ENCODE measurements at regions not wholly inside any gene's neighbourhood (a gene's known extent, or its start where the extent isn't known, plus 50 kb on each side); places are given as distances from the start of the nearest gene placed in this dataset.

DNA sequence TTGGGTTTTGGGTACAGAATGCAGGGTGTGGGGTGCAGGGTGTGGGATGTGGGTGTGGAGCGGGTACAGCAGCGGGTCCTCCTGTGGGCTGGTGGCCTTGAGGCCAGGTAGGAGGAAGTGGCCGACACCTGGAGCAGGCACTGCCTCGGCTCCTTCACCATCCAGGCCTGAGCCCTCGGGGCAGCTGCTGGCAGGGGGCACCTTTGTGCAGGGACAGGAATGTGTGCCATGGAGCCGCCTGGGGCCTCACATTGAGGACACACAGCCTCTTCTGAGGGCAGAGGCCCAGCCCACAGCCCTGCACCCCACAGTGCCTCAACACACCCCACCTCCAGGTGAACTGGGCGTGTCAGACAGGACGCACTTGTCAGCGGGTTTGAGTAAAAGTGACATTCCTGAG is 984.0 kb downstream of the BRD1 start:
- TF ChIP-seq, protein P1, sequence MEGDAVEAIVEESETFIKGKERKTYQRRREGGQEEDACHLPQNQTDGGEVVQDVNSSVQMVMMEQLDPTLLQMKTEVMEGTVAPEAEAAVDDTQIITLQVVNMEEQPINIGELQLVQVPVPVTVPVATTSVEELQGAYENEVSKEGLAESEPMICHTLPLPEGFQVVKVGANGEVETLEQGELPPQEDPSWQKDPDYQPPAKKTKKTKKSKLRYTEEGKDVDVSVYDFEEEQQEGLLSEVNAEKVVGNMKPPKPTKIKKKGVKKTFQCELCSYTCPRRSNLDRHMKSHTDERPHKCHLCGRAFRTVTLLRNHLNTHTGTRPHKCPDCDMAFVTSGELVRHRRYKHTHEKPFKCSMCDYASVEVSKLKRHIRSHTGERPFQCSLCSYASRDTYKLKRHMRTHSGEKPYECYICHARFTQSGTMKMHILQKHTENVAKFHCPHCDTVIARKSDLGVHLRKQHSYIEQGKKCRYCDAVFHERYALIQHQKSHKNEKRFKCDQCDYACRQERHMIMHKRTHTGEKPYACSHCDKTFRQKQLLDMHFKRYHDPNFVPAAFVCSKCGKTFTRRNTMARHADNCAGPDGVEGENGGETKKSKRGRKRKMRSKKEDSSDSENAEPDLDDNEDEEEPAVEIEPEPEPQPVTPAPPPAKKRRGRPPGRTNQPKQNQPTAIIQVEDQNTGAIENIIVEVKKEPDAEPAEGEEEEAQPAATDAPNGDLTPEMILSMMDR (conservative IDR thresholded peaks at IDR 0.05; ENCODE audit: low read depth, low read length) = no peak
- TF ChIP-seq EZH2 (IDR thresholded peaks at IDR 0.05; ENCODE audit: low read length, unreplicated experiment) = no peak

All from PC-3 (cell line).